ENCODE measurements at regions not wholly inside any gene's neighbourhood (a gene's known extent, or its start where the extent isn't known, plus 50 kb on each side); places are given as distances from the start of the nearest gene placed in this dataset.

DNA sequence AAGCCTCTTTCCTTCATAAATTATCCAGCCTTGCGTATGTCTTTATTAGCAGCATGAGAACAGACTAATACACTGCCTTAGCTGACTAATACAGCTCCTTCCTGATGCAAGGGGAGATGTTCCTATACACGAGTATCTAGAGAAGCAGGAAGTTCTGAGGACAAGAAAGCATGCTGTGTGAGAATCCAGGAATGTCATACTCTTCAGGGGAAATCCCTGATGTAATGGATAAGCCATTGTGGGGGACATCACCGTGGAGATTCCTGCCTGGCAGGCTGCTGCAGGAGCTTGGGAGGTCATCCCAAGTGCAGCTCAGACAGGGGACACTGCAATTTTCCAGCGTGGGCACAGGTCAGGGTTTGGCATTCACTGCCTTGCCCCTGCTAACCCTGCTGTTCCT lies 476.9 kb downstream of the NR2F2 start:
- CTCF ChIA-PET = no interaction called here
- H3K4me3 ChIP-seq (ENCODE audit: low read depth, low read length) = no peak overlapping the region
- no peaks in the 10 kb centered on the region for H3K4me1 ChIP-seq (ENCODE audit: control insufficient read depth, insufficient read depth, low read length)
- TF ChIP-seq, protein P1, sequence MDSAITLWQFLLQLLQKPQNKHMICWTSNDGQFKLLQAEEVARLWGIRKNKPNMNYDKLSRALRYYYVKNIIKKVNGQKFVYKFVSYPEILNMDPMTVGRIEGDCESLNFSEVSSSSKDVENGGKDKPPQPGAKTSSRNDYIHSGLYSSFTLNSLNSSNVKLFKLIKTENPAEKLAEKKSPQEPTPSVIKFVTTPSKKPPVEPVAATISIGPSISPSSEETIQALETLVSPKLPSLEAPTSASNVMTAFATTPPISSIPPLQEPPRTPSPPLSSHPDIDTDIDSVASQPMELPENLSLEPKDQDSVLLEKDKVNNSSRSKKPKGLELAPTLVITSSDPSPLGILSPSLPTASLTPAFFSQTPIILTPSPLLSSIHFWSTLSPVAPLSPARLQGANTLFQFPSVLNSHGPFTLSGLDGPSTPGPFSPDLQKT (IDR thresholded peaks at IDR 0.05; ENCODE audit: borderline replicate concordance, low read depth, low read length) = no peak
- no peak for TF ChIP-seq ZFP69B (tag by site-specific recombination; IDR thresholded peaks at IDR 0.05)
- TF ChIP-seq ZNF571 (tag by site-specific recombination; IDR thresholded peaks at IDR 0.05) = no peak
- no peak for TF ChIP-seq ZNF37A (tag by site-specific recombination; IDR thresholded peaks at IDR 0.05)
- POLR2A ChIA-PET = no interaction called here
- H3K27ac ChIP-seq (ENCODE audit: extremely low read depth, low read depth, low read length) = no peak overlapping the region
- H3K36me3 ChIP-seq (ENCODE audit: control insufficient read depth in 2 of 2, insufficient read depth in 1 of 2, low read length in 2 of 2) = no peaks in the 10 kb centered on the region
- no peaks in the 10 kb centered on the region for H3K9me3 ChIP-seq (ENCODE audit: control insufficient read depth, insufficient read depth, low read depth, low read length)

DNA sequence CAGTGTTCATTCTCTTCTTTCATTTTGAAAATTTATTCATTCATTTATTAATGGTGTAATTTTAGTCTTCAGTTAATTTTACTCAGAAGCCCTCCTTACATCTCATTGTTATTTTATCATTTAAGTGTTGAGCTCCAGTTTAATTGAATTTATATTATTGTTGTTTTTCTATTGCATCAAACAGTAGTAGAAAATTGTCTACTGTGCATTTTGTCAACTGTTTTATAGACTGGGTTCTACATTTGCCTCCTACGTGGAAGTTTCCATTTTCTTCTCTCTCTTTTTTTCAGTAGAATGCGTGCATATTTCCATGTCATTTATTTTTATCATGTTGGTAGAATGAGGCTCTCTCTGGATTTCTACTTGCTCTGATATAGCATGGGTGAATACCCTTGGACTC lies 487.4 kb downstream of the NR2F2 start:
- Histone ChIP-seq H3K4me1 (ENCODE audit: control insufficient read depth, insufficient read depth, low read length) (no peaks in the 10 kb centered on the region), H3K36me3 (ENCODE audit: control insufficient read depth in 2 of 2, insufficient read depth in 1 of 2, low read length in 2 of 2) (no peaks in the 10 kb centered on the region), H3K27ac (ENCODE audit: extremely low read depth, low read depth, low read length) (no peak overlapping the region), H3K4me3 (ENCODE audit: low read depth, low read length) (no peak overlapping the region), H3K9me3 (ENCODE audit: control insufficient read depth, insufficient read depth, low read depth, low read length) (no peaks in the 10 kb centered on the region)
- CTCF ChIA-PET = no interaction called here
- POLR2A ChIA-PET = no interaction called here
- TF ChIP-seq ZNF785 (tag by site-specific recombination; IDR thresholded peaks at IDR 0.05) (no peak), ZNF624 (tag by site-specific recombination; IDR thresholded peaks at IDR 0.05) (no peak), ZNF302 (tag by site-specific recombination; IDR thresholded peaks at IDR 0.05; ENCODE audit: low read depth) (no peak), GLIS2 (tag by site-specific recombination; IDR thresholded peaks at IDR 0.05) (no peak), YY2 (tag by site-specific recombination; IDR thresholded peaks at IDR 0.05) (no peak), IKZF3 (tag by site-specific recombination; IDR thresholded peaks at IDR 0.05) (no peak), ZNF830 (tag by site-specific recombination; IDR thresholded peaks at IDR 0.05; ENCODE audit: low read depth) (no peak)
- TF ChIP-seq, protein P2, sequence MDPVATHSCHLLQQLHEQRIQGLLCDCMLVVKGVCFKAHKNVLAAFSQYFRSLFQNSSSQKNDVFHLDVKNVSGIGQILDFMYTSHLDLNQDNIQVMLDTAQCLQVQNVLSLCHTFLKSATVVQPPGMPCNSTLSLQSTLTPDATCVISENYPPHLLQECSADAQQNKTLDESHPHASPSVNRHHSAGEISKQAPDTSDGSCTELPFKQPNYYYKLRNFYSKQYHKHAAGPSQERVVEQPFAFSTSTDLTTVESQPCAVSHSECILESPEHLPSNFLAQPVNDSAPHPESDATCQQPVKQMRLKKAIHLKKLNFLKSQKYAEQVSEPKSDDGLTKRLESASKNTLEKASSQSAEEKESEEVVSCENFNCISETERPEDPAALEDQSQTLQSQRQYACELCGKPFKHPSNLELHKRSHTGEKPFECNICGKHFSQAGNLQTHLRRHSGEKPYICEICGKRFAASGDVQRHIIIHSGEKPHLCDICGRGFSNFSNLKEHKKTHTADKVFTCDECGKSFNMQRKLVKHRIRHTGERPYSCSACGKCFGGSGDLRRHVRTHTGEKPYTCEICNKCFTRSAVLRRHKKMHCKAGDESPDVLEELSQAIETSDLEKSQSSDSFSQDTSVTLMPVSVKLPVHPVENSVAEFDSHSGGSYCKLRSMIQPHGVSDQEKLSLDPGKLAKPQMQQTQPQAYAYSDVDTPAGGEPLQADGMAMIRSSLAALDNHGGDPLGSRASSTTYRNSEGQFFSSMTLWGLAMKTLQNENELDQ (tag by site-specific recombination; IDR thresholded peaks at IDR 0.05; ENCODE audit: low read depth) = no peak
- TF ChIP-seq, protein P3, sequence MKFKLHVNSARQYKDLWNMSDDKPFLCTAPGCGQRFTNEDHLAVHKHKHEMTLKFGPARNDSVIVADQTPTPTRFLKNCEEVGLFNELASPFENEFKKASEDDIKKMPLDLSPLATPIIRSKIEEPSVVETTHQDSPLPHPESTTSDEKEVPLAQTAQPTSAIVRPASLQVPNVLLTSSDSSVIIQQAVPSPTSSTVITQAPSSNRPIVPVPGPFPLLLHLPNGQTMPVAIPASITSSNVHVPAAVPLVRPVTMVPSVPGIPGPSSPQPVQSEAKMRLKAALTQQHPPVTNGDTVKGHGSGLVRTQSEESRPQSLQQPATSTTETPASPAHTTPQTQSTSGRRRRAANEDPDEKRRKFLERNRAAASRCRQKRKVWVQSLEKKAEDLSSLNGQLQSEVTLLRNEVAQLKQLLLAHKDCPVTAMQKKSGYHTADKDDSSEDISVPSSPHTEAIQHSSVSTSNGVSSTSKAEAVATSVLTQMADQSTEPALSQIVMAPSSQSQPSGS (tag by site-specific recombination; IDR thresholded peaks at IDR 0.05; ENCODE audit: low read depth) = no peak
- TF ChIP-seq, protein P4, sequence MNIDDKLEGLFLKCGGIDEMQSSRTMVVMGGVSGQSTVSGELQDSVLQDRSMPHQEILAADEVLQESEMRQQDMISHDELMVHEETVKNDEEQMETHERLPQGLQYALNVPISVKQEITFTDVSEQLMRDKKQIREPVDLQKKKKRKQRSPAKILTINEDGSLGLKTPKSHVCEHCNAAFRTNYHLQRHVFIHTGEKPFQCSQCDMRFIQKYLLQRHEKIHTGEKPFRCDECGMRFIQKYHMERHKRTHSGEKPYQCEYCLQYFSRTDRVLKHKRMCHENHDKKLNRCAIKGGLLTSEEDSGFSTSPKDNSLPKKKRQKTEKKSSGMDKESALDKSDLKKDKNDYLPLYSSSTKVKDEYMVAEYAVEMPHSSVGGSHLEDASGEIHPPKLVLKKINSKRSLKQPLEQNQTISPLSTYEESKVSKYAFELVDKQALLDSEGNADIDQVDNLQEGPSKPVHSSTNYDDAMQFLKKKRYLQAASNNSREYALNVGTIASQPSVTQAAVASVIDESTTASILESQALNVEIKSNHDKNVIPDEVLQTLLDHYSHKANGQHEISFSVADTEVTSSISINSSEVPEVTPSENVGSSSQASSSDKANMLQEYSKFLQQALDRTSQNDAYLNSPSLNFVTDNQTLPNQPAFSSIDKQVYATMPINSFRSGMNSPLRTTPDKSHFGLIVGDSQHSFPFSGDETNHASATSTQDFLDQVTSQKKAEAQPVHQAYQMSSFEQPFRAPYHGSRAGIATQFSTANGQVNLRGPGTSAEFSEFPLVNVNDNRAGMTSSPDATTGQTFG (tag by site-specific recombination; IDR thresholded peaks at IDR 0.05; ENCODE audit: borderline replicate concordance) = no peak
- TF ChIP-seq, protein P5, sequence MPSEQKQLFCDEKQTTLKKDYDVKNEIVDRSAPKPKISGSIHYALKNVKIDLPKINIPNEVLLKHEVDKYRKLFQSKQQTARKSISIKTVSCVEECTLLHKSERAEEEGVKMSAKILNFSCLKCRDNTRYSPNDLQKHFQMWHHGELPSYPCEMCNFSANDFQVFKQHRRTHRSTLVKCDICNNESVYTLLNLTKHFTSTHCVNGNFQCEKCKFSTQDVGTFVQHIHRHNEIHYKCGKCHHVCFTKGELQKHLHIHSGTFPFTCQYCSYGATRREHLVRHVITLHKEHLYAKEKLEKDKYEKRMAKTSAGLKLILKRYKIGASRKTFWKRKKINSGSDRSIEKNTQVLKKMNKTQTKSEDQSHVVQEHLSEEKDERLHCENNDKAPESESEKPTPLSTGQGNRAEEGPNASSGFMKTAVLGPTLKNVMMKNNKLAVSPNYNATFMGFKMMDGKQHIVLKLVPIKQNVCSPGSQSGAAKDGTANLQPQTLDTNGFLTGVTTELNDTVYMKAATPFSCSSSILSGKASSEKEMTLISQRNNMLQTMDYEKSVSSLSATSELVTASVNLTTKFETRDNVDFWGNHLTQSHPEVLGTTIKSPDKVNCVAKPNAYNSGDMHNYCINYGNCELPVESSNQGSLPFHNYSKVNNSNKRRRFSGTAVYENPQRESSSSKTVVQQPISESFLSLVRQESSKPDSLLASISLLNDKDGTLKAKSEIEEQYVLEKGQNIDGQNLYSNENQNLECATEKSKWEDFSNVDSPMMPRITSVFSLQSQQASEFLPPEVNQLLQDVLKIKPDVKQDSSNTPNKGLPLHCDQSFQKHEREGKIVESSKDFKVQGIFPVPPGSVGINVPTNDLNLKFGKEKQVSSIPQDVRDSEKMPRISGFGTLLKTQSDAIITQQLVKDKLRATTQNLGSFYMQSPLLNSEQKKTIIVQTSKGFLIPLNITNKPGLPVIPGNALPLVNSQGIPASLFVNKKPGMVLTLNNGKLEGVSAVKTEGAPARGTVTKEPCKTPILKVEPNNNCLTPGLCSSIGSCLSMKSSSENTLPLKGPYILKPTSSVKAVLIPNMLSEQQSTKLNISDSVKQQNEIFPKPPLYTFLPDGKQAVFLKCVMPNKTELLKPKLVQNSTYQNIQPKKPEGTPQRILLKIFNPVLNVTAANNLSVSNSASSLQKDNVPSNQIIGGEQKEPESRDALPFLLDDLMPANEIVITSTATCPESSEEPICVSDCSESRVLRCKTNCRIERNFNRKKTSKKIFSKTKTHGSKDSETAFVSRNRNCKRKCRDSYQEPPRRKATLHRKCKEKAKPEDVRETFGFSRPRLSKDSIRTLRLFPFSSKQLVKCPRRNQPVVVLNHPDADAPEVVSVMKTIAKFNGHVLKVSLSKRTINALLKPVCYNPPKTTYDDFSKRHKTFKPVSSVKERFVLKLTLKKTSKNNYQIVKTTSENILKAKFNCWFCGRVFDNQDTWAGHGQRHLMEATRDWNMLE (tag by site-specific recombination; conservative IDR thresholded peaks at IDR 0.05; ENCODE audit: low read depth) = no peak

All from HEK293 (cell line).